Lower leg skin (tissue), 3 donors: ENCODE measurements at regions not wholly inside any gene's neighbourhood (a gene's known extent, or its start where the extent isn't known, plus 50 kb on each side); places are given as distances from the start of the nearest gene placed in this dataset.

Source experiments
- POLR2A ChIP-seq, 2 donors: fragments of 450-650 bp; IDR thresholded peaks; one replicate each; pipeline ENCODE4 v1.6.1; 2016 to 2017; ENCODE audit warnings: antibody characterized with exemption in 2 of 2, mild to moderate bottlenecking in 1 of 2, moderate library complexity in 1 of 2
- TF ChIP-seq, protein P1 (sequence below), 3 donors: fragments of 450-650 bp; IDR thresholded peaks; one replicate each; pipeline ENCODE4 v1.5.1; 2016; ENCODE audit warnings: antibody characterized with exemption in 3 of 3, mild to moderate bottlenecking in 3 of 3, moderate library complexity in 2 of 3

DNA sequence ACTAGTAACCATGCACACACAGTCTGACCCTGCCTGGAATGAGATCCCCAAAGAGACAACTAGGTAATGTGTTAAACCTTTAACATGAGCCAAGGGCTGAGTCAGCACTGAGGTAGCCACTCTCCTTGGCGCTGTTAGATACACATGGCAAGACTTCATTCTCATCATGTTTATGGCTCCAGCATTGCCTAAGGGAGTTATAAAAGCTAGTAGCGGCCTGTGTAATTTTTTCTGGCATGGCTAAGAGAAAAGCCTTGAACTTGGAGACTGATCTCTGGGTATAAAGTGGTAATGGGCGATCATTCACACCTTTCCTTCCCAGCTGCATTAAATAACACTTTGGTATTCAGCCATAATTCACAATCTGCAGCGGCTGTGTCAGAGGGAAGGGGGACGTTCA is 779.7 kb upstream of the LRRC4C start:
- TF ChIP-seq, protein P1, sequence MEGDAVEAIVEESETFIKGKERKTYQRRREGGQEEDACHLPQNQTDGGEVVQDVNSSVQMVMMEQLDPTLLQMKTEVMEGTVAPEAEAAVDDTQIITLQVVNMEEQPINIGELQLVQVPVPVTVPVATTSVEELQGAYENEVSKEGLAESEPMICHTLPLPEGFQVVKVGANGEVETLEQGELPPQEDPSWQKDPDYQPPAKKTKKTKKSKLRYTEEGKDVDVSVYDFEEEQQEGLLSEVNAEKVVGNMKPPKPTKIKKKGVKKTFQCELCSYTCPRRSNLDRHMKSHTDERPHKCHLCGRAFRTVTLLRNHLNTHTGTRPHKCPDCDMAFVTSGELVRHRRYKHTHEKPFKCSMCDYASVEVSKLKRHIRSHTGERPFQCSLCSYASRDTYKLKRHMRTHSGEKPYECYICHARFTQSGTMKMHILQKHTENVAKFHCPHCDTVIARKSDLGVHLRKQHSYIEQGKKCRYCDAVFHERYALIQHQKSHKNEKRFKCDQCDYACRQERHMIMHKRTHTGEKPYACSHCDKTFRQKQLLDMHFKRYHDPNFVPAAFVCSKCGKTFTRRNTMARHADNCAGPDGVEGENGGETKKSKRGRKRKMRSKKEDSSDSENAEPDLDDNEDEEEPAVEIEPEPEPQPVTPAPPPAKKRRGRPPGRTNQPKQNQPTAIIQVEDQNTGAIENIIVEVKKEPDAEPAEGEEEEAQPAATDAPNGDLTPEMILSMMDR (IDR thresholded peaks at IDR 0.05): no peak
- TF ChIP-seq POLR2A (IDR thresholded peaks at IDR 0.05): no peak
